HG03060 (cell line): ENCODE measurements at regions not wholly inside any gene's neighbourhood (a gene's known extent, or its start where the extent isn't known, plus 50 kb on each side); places are given as distances from the start of the nearest gene placed in this dataset.

Experiments used
- ATAC-seq: cut with Tn5 transposase; IDR thresholded peaks from one replicate; pipeline ENCODE4 v1.9.1; 2021; ENCODE audit warnings: low read depth, moderate number of reproducible peaks; ENCODE audit not compliant: unreplicated experiment

DNA sequence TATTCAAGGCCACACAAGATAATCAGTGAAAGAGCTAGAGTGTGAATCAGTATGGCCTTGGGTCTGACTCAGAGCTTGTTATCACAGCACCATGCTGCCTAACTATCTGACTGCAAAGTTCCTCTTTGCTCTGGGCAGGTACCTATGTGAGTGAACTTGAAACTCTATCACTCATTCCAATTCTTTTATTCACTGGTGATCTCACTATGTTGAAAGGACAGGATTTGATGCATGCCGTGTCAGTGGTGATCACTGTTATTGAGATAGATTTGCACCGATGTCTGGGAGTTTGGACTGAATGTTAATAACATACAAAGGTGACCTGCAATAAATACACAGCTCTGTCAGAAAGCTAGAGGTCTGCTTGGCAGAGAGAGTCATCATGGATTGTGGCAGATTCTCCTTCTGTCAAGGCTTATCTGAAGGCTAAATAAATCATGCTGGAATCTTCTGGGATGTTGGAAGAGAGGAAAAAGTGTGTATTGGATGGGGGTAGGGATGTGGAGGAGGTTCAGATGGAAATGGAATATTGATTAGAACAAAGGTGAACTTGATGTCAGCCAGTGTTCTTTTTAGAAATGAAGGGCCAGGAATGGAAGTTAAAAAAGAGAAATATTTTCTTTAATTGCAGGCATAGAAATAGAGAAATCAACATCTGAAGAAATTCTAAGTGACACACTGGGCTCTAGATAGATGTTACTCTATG lies 91.8 kb upstream of the TNC start:
- ATAC-seq = peak; percentile 49

DNA sequence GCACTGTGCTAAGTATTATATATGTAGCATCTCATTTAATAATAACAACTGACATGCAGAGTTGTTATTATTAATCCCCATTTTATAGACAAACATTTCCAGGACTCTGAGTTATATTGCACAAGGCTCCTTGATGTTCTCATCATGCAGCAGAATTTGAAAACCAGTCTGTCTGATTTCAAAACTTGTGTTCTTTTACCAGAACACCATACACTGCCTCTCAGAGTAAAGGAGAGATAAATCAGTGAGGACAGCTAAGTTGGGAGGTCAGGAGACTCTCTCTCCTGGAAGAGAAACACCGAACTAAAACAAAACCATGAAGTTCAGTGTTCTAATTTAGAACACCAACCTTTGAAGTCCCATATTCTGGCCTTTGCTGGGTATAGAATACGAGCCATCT lies 92.7 kb upstream of the TNC start:
- no peak for ATAC-seq

DNA sequence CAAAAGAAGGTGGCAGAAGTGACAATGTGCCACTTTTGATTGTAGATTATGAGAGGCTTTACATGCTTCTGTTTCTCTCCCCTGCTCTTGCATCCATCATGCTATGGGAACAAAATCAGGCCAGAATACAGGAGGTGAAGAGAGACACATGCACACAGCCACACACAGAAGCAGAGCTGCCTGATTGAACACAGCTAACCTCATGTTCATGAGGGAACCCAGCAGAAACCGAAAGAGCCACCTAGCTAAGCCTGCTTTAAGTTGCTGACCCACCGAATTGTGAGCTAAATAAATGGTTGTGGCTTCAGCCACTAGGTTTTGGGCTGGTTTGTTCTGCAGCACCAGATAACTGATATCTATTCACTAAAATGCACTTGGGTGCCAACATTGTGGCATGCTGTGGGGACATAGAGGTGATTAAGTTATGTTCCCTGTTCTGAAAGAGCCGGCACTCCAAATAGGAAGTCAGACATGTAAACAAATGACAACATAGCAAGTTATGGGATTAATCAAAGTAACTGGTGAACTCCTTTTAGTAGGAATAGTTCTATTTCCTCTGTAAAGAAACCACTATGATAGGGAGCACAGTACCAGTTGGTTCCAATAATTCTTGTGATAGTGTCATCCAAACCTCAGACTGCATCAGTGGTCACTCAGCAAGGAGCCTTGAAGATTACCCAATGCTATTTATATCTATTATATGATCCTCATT lies 93.6 kb upstream of the TNC start:
- ATAC-seq = peak; percentile 66

DNA sequence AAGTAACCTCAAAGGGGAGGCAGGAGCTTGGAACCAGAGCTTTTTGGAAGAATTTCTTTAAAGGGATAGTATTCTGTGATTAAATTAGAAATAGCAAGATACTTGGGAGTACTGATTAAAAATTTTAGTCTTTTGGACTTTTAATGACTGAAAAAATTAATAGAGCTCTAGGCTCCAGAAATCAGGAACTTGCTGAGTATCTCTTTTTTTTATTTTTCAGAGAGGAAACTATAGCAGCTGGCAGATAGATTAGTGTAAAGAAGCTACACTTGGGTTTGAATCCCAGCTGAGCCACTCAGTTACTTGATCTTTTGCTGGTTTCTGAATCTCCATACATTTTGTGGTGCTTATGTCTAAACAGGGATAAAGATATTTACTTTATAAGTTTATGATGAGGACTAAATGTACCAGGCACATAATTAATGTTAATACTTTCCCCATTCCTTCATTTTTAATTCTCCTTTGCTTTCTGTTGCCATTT lies 94.2 kb upstream of the TNC start:
- no peak for ATAC-seq

DNA sequence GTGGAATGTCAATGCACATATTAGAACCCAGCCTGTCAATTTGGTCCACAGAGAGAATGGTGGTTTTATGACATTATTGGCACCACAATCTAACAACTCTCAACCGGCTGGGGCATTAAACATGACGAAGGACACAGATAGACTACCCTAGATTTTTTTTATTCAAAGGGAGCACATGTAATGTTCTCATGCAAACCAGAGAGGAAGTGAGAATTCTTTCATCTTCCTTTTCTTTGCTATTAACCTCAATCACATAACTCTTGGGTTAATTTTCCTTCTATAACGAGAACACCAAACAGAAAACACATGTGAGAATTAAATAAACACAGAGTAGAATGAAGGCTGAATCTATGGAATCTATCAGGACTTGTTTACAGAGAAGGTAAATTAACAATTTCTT lies 94.9 kb upstream of the TNC start:
- ATAC-seq = no peak

DNA sequence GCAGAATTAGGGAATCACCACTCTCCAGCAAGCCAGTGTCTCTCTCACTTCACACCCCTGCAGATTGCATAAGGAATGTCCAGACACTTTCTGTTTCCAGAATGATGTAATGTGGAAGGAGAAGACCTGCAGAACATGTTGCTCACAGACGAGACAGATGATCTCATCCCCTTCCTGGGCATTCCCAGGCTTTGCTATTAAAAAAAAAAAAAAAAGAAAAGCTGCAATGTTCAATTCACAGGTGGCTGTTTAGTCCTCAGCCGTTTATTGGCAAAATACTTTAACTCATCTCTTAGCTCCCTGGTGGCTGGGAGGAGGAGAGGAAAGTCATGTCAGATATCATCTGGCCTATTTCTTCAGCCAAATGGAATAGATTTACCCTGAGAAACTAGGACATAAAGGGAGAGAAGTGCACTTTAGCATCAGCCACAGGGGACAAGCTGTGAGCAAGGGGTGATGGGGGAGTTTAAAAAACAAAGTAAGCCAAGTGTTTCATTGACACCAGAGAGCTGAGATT lies 95.9 kb upstream of the TNC start:
- no peak for ATAC-seq

DNA sequence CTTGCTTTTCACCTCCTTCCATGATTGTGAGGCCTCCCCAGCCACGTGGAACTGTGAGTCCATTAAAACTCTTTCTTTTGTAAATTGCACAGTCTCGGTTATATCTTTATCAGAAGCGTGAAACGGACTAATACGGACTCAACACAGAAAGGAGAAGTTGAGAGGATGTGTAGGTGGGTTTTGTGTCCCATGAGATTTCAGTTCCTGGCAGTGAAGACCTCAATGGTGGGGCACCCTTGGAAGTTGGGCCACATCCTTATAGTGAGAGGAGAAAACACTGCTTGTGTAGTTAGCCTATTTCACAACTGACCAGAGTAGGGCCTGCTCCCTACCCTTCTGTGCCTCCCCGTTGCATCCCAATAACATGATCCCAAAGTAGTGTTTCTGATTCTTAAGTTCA lies 98.9 kb upstream of the TNC start:
- no peak for ATAC-seq

DNA sequence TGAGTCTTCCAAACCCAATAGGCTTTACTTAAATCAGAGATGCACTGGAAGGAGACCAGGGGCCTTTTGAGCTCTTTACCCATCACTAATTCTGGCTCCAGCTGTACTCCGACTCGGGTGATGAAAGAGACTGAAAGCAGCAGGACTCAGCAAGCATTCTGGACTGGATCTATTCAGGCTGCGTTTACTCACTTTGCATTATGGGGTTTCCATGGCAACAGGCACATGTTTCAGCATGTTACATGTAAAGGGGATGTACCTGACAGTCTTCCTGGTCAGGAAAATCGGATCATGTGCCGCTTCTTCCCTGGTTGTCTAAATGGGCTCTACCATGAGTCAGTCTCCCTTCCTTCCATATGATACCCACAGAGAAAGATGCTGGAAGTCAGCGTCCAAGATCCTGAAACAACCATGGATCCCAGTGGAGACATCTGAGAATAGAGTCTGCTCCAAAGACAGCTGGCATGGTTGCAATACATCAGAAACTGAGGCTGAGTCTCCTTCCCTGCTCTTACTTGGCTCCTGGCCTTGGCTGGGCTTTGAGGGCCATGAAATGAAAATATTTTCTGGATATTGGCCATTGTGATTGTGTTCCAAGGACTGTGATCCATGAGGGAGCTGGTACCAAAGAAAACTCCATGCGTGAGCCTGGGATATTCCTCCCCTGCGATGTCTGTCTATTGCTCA lies 102.5 kb upstream of the TNC start:
- ATAC-seq = no peak

DNA sequence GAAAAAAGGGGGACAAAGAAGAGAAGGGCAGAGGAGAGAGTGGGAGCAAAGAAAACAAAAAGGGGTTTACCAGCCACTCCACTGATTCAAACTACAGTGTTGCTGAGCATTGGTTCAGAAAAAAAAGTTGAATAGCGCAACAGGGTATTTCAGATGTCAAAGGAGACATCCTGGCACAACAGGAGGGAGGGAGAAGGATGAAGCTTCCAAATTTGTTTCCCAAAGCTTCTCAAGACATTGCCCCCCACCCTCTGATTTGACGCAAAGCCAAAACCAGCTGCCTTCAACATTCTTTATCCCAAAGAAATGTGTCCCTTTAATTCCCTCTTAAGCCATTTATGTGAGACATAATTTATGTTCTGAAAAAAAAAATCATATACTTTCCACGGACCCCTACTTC lies 105.5 kb upstream of the TNC start:
- ATAC-seq = no peak

DNA sequence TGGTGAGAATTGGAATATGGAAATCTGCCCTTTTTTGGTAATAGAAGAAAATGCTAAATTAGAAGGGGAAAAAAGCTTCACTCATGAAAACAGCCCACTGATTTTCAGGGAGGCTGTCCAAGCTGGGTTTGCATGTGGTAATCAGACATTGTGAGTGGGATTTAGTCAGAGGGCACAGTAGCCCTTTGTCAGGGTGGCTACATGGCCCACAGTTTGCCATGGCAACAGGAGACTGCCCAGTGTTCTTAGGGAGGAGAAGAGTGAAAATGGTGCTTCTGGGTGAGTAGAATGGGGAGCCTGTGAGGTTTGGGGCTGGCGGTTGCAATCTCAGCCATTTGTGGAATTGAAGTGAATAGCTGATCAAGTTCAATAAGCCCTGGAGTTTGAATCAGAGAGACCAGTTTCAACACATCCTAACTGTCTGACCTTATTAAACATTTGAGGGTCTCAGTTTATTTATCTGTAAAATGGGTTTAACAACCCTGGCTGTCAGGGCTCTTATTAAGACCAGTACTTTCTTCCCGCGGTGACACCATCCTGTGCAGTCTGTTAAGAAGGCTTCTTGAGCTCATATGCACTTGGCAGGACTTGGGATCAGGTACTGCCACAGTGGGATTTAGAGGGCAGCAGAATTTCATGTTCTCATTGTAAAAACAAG lies 107.6 kb upstream of the TNC start:
- ATAC-seq = no peak

DNA sequence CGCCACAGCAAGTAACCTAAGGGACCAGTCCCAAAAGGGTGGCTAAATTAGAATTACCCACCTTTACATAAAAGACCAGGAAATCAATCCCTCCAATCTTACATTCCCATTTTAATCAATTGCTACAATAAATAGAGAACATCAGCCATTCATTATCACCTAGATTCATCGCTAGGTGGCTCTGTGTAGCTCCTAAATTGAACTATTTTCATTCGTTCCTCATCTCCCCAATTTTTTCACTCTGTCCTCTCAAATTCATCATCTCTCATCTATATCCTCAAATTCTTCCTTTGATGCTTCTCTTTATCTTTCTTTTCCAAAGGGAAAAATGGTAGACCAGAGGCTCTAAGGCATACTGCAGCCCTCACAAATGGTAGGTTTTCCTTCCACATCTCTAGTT lies 108.2 kb upstream of the TNC start:
- ATAC-seq = no peak

DNA sequence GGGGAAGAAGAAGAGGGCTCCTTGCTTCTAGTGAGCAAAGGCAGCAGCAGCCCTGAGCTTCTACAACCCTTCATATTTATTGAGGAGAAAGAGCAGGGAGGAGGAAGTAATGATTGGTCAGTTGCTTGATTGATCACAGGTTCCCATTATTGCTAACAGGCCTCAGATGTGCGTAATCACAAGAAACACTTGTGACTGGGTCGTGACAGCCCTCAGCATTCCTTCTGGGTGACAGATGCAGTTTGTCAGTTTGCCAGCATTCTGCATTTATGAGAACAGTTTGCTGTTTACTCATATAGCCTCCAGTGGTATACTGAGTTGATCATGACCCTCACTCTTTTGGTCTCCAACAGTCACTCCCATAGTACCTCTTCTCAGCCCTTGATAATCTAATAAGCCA lies 111.5 kb upstream of the TNC start:
- ATAC-seq = no peak

DNA sequence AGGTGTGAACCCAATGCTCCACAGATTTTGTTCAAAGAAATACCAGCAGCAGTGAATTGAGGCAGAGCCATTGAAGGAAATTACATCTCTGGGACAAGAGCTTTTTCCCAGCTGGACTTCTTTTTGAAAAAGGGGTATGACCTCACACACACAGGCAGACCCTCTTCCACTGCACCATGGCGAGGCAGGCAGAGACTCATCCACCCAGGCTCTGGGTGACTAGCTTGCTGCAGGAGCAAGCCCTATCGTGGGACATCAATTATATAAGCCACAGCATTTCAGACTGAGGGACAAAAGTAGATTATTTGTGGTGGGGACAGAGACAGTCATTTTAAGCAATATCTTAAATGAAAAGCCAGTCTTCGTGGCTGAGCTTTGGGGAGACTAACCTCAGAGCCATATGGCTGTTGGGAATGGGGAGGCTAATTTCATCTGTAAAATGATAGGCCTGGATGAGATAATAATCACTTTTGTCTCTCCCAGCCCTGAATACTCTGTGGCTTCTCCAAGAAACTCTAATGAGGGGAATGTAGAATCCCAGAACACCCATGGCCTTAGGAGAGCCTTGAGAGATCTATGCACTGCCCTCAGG lies 113.1 kb upstream of the TNC start:
- no peak for ATAC-seq

DNA sequence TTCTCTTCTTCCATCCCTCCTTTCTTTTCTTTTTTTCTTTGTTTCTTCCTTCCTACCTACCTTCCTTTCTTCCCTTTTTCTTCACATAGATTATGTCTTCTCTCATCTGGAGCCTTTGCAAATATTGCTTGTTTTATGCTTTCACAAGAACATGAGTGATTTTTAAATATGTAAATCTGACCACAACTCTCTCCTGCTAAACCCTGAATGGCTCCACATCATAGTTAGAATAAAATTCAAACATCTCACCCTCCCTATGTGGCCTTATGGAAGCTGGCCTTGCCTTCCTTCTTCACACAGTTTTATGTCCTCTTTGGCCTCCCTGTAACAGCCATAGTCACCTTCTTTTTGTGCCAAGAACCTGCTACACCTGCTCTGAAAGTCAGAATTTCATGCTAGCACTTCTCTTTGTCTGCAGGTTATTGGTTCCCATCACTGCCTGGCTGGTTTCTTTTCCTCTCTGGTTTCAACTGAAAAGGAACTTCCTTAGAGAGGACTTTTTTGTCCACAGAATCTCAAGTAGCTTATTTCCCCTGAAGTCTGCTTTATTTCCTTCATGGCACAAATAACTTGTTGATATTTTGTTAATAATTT lies 114.3 kb upstream of the TNC start:
- ATAC-seq = no peak

DNA sequence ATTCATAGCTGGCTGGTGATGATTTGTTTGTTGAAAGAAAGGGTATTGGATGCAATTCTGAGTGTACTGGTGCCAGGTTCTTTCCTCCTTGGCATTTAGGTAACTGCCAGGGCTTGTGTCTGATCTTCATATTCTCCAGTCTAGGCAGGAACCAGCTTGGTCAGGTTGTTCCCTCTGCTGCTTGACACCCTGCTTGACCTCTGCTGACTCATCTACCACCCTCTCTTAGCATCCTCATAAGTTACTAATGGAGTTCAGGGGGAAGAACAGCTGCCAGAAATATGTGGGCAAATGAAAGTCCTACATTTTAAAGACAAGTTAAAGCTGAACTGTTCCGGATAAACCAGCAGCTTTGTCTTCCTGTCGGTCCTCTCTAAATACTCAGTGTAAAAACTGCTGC lies 116.1 kb upstream of the TNC start:
- no peak for ATAC-seq

DNA sequence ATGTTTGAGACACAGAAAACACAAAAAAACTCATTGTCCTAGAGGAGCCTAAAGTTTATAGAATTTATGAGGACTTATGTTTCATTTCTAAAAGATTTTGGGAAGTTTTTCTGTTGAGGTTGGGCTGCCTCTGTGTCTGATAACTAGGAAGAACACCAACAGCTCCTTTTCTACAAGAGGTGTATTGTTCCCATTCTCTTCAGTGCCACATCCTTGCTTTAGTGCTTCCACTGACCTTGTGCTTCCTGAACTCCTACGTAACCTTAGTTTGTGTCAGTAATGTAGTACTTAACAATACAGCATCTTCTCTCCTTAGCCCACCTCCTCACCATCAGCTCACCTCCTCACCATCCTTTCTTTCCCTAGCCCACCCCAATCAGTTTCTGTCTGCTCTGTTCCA lies 117.3 kb upstream of the TNC start:
- ATAC-seq = no peak

DNA sequence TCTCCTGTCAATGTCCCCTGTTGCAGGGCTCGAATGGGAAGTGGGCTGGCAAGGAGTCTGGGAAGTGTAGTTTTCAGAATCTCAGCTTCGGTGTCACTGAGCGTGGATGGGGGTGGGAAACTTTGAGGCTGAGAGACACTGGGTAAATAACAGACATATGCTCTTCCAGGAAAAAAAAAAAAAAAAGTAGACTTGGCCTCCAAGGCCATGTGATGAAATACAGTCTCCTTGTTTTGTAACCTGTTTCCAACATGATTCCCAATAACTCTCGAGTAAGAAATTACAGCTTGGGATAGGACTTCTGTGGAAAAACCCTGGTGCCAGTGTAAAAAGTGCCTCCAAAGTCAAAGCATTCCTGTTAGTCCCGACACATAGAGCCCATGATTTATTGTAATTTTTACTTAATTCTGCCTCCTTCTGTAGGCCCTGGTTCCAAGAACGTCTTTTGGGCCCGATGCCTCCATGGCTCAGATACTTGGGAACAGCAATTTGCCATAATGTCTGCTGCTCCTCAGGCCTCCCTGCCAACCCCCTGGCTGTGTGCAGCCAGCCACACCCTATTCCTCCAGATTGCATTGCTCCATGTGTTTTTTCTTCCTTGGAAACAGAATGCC lies 119.5 kb upstream of the TNC start:
- no peak for ATAC-seq

DNA sequence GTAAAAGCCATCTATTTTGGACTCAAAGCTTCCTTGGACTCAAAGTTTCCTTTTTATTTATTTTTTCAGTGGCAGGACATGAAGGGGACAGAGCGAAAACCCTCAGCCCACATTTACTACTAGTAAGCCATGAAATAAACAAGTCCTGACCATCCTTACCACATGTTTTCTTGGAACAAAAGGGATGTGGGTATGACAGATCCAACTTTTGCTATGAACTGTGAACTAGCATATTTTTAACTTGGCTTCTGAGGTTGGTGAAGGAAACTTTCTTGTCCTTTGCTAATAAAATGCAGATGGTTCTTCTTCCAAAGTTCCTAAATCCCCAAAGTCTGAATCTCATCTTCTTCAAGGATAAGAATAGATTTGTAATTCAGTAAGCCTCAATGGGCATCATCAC lies 122.7 kb upstream of the TNC start:
- no peak for ATAC-seq

DNA sequence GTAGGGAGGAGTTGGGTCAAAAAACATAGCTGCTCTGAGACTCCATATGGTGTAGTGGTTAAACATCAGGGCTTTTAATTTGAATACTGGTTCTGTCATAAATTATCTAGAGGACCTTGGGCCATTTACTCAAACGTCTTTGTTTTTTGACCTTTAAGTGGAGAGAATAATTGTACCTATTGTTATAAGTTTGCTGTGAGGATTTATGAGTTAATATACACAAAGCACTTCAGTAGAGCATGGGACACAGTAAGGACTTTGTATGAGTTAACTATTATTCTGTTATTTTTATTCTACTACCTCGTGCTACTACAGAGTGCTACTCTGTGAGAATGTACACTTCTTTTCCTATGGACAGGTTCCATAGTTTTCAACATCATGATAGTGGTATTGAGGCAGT lies 123.7 kb upstream of the TNC start:
- ATAC-seq = no peak

DNA sequence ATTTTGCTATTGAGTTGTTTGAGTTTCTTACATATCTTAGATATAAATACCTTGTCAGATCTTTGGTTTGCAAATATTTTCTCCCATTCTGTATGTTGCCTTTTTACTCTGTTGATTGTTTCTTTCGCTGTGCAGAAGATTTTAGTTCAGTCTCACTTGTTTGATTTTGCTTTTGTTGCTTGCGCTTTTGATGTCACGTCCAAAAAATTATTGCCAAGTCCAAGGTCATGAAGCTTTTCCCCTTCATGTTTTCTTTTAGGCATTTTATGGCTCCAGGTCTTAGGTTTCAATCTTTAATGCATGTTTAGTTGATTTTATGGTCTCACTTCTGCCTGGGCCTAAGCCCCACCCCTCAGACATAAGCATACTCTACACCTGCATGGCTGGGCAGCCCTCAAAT lies 131.5 kb upstream of the TNC start:
- no peak for ATAC-seq
